ENCODE measurements at regions not wholly inside any gene's neighbourhood (a gene's known extent, or its start where the extent isn't known, plus 50 kb on each side); places are given as distances from the start of the nearest gene placed in this dataset.

DNA sequence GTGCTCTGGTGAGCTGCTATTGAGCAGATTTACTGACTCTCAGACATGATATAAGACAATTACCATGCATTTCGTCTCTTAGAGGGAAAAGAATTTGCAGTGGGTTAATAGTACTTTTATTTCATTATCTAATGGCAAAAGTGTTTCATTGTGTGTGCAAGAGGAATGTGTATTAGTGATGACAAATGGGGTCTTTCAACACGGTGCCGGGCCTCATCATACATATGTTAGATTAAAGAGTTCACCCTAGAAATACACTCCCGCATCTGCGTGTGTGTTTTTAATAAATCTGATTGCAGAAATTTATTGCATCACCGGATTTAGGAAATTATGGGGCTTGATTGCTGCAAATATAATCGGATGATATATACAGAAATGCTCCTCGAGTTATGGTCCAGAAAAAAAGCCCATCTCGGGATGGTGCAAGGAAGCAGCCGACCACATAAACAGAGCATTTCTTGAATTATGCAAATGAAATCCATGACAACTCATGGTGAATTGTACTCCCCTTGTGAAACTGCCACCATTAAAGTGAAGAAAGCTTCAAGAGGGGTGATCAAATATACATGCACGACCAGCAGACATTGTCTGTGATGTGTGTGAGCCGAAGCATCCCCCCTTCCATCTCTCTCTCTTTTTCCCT lies 156.0 kb downstream of the PHETA1 start:
- Mint-ChIP-seq H3K27me3 (ENCODE audit: insufficient read depth, low read depth, poor library complexity) (peaks cover 5% of the 10 kb centered on the region), H3K4me3 (no peak overlapping the region), H3K27ac (no peak overlapping the region), H3K4me1 (peaks cover 9% of the 10 kb centered on the region; the same call in 2 of the 3 replicates), H3K9me3 (no peaks in the 10 kb centered on the region), H3K36me3 (ENCODE audit: low read depth) (no peaks in the 10 kb centered on the region)
- Histone ChIP-seq H3K79me2 (replicated peaks; ENCODE audit: insufficient read depth) (no peaks in the 10 kb centered on the region), H2AFZ (no peak overlapping the region), H3K36me3 (ENCODE audit: insufficient read depth) (no peaks in the 10 kb centered on the region), H3F3A (replicated peaks; ENCODE audit: low read depth) (no peaks in the 10 kb centered on the region), H3K4me3 (no peak overlapping the region), H3K9me2 (ENCODE audit: insufficient read depth) (no peaks in the 10 kb centered on the region), H3K4me2 (no peak overlapping the region), H3K27me3 (ENCODE audit: insufficient read depth) (no peaks in the 10 kb centered on the region), H4K20me1 (replicated peaks; ENCODE audit: insufficient read depth) (peaks cover 8% of the 10 kb centered on the region), H3K4me1 (ENCODE audit: insufficient read depth) (peaks cover 5% of the 10 kb centered on the region), H3K27ac (ENCODE audit: low read depth) (no peak overlapping the region)
- ATAC-seq (no peak), DNase-seq (ENCODE audit: low spot score) (no peak)
- no peak for TF ChIP-seq ZNF331 (CRISPR knock-in tag; IDR thresholded peaks at IDR 0.05; ENCODE audit: low read depth)
- TF ChIP-seq ZNF114 (CRISPR knock-in tag; IDR thresholded peaks at IDR 0.05): no peak

DNA sequence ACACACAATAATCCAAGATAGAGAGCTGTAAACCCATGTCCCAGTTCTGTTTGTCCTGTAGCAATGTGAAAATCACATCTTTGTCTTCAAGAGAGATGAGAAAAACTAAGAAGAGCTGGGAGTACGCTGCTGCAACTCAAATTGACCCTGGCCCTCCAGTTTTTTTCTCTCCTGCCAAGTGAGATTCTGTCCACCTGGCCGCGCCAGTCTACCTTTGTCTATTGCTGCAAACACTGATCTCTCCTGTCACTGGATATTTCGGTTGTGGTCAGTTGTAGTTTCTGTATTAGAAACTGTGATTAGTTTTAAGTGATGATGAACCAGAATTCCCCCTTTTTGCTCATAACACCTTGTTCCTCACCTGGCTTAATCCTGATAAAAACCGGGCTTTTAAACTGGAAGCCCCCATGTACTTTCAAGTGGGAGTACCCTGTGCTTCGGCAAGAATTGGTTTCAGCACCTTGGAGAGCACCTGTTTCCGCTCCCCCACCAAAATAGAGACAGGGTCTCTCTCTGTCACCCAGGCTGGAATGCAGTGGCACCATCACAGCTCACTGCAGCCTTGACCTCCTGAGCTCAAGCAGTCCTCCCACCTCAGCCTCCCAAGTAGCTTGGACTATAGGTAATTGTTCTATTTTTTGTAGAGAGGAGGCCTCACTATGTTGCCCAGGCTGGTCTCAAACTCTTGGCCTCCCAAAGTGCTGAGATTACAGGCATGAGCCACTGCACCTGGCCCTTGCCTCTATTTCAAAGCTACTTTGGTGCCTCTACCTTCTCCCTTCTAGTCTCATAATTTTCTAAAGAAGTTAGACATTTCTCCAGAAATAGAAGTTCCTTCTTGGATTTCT lies 156.8 kb downstream of the PHETA1 start:
- no peak overlapping the region for H3K4me3 ChIP-seq
- Mint-ChIP-seq H3K27me3 (ENCODE audit: insufficient read depth, low read depth, poor library complexity) (peaks cover 5% of the 10 kb centered on the region), H3K9me3 (no peaks in the 10 kb centered on the region), H3K36me3 (ENCODE audit: low read depth) (no peaks in the 10 kb centered on the region), H3K27ac (no peak overlapping the region), H3K4me1 (peaks cover 9% of the 10 kb centered on the region; the same call in 2 of the 3 replicates), H3K4me3 (no peak overlapping the region)
- H3K27me3 ChIP-seq (ENCODE audit: insufficient read depth): no peaks in the 10 kb centered on the region
- no peaks in the 10 kb centered on the region for H3K79me2 ChIP-seq (replicated peaks; ENCODE audit: insufficient read depth)
- no peaks in the 10 kb centered on the region for H3F3A ChIP-seq (replicated peaks; ENCODE audit: low read depth)
- no peaks in the 10 kb centered on the region for H3K36me3 ChIP-seq (ENCODE audit: insufficient read depth)
- H4K20me1 ChIP-seq (replicated peaks; ENCODE audit: insufficient read depth): peaks cover 8% of the 10 kb centered on the region
- no peak overlapping the region for H3K4me2 ChIP-seq
- DNase-seq (ENCODE audit: low spot score) (peak; percentile 83), ATAC-seq (peak; percentile 88)
- no peaks in the 10 kb centered on the region for H3K9me2 ChIP-seq (ENCODE audit: insufficient read depth)
- no peak overlapping the region for H3K27ac ChIP-seq (ENCODE audit: low read depth)
- peak; percentile 38 to 46 for TF ChIP-seq CTCF (conservative IDR thresholded peaks at IDR 0.05; ENCODE audit: low read depth in 2 of 2)
- TF ChIP-seq POLR2AphosphoS5 (IDR thresholded peaks at IDR 0.05; ENCODE audit: low read depth): no peak
- TF ChIP-seq REST (IDR thresholded peaks at IDR 0.05; ENCODE audit: unreplicated experiment): peak; percentile 84
- no peak overlapping the region for H2AFZ ChIP-seq
- H3K4me1 ChIP-seq (ENCODE audit: insufficient read depth): peaks cover 5% of the 10 kb centered on the region
